GM12878 (cell line): ENCODE measurements at regions not wholly inside any gene's neighbourhood (a gene's known extent, or its start where the extent isn't known, plus 50 kb on each side); places are given as distances from the start of the nearest gene placed in this dataset.

ENCODE experiments used
- ATAC-seq: fragments of 200-7000 bp; cut with Tn5 transposase; 3 replicates; pipeline ENCODE4 v1.9.1; 2020; ENCODE audit warnings: mild to moderate bottlenecking, moderate library complexity
- BruUV-seq: library from RNA; stranded (reverse); fragments of 400-500 nt; replicated peaks from 2 replicates; lab custom pipeline; 2021; lab: Mats Ljungman, UMichigan
- CTCF ChIA-PET: fragments of 300-600 bp; sonication (Branson Sonifier 250); formaldehyde crosslinking; extraction: SDS; loops from one replicate; lab custom pipeline; 2021; ENCODE audit warnings: inconsistent platforms; lab: Yijun Ruan, JAX
- POLR2A ChIA-PET: fragments of 350-600 bp; formaldehyde crosslinking; extraction: SDS; loops from one replicate; lab custom pipeline; 2021; ENCODE audit warnings: inconsistent platforms; lab: Charles Lee
- RAD21 ChIA-PET: fragments of 300-600 bp; sonication (Branson Sonifier 250); formaldehyde crosslinking; loops from one replicate; lab custom pipeline; 2023; ENCODE audit warnings: antibody characterized with exemption; ENCODE audit not compliant: unreplicated experiment; lab: Charles Lee
- SMC1A ChIA-PET: fragments of 300-600 bp; sonication (Branson Sonifier 250); formaldehyde crosslinking; loops from one replicate; lab custom pipeline; 2023; ENCODE audit not compliant: unreplicated experiment, uncharacterized antibody; lab: Charles Lee
- DNase-seq: peaks from one replicate; pipeline ENCODE4 v3.0.0-alpha.2; 2011; ENCODE audit warnings: low read depth, low spot score
- FAIRE-seq: peaks from 3 replicates; lab custom pipeline; 2011; peaks lifted over from hg19 to GRCh38; lab: Jason Lieb, UNC
- H2AFZ ChIP-seq: 2 replicates; pipeline ENCODE4 v1.6.0; 2011; ENCODE audit warnings: low read depth, low read length, control low read depth; ENCODE audit not compliant: control insufficient read depth
- H3K27ac ChIP-seq: 2 replicates; pipeline ENCODE4 v1.5.1; 2011; ENCODE audit warnings: control low read depth; ENCODE audit not compliant: control insufficient read depth, insufficient read depth
- H3K27me3 ChIP-seq, 2 experiments: replicated peaks in 1 of 2; 2 replicates each; pipeline versions ENCODE4 v1.6.0 to v1.6.1; 2011; ENCODE audit warnings: low read length in 1 of 2; ENCODE audit not compliant: control insufficient read depth in 2 of 2, insufficient read depth in 2 of 2
- H3K36me3 ChIP-seq, 2 experiments: 2 replicates each; pipeline ENCODE4 v1.5.1; 2011; ENCODE audit warnings: low read length in 1 of 2; ENCODE audit not compliant: control insufficient read depth in 2 of 2, insufficient read depth in 2 of 2
- H3K4me1 ChIP-seq: 2 replicates; pipeline ENCODE4 v1.6.1; 2011; ENCODE audit warnings: mild to moderate bottlenecking, low read length, moderate library complexity, mixed read lengths; ENCODE audit not compliant: control insufficient read depth, insufficient read depth
- H3K4me2 ChIP-seq: 2 replicates; pipeline ENCODE4 v1.6.0; 2011; ENCODE audit warnings: control low read depth; ENCODE audit not compliant: control insufficient read depth, insufficient read depth
- H3K4me3 ChIP-seq: fragments of 200-600 bp; sonication (generic); 2 replicates; pipeline ENCODE4 v1.5.1; 2016
- H3K79me2 ChIP-seq: 2 replicates; pipeline ENCODE4 v1.6.0; 2011; ENCODE audit warnings: low read length; ENCODE audit not compliant: control insufficient read depth, insufficient read depth
- H3K9ac ChIP-seq: 2 replicates; pipeline ENCODE4 v1.8.0; 2011; ENCODE audit warnings: low read length, control low read depth, mixed read lengths; ENCODE audit not compliant: control insufficient read depth, insufficient read depth
- H3K9me3 ChIP-seq: replicated peaks from 3 replicates; pipeline ENCODE4 v1.5.1; 2011; ENCODE audit warnings: mild to moderate bottlenecking, low read length; ENCODE audit not compliant: control insufficient read depth, insufficient read depth
- H4K20me1 ChIP-seq: 2 replicates; pipeline ENCODE4 v1.6.0; 2011; ENCODE audit not compliant: control insufficient read depth, insufficient read depth
- BHLHE40 ChIP-seq, 2 experiments: fragments of 450-650 bp in 1 of 2; IDR thresholded peaks; 2 replicates each; pipeline ENCODE4 v1.6.1; 2011 to 2017; ENCODE audit warnings: low read depth in 2 of 2, borderline replicate concordance in 1 of 2, improper control_type of control experiment in 1 of 2, low read length in 1 of 2, mild to moderate bottlenecking in 1 of 2
- CHD4 ChIP-seq: fragments of 200-600 bp; sonication (generic); IDR thresholded peaks from 2 replicates; pipeline ENCODE4 v1.6.1; 2016; ENCODE audit warnings: mild to moderate bottlenecking
- E2F8 ChIP-seq: fragments of 450-650 bp; IDR thresholded peaks from 2 replicates; pipeline ENCODE4 v1.6.1; 2018; ENCODE audit warnings: mild to moderate bottlenecking, low read depth, moderate library complexity; ENCODE audit not compliant: partially characterized antibody
- EGR1 ChIP-seq, 2 experiments: IDR thresholded peaks; 1 replicate in 1 of 2; 2 replicates in 1 of 2; pipeline ENCODE4 v1.6.1; 2011 to 2012; ENCODE audit warnings: low read depth in 2 of 2, low read length in 2 of 2, borderline replicate concordance in 1 of 2, mild to moderate bottlenecking in 1 of 2, moderate library complexity in 1 of 2
- MYB ChIP-seq: fragments of 150-350 bp; IDR thresholded peaks from 2 replicates; pipeline ENCODE4 v1.6.1; 2014; ENCODE audit warnings: mild to moderate bottlenecking, low read depth, low read length, borderline replicate concordance
- NFIC ChIP-seq: IDR thresholded peaks from 2 replicates; pipeline ENCODE4 v1.6.1; 2012; ENCODE audit warnings: low read depth, mild to moderate bottlenecking, inconsistent platforms, low read length, moderate library complexity
- POLR2A ChIP-seq: IDR thresholded peaks from 2 replicates; pipeline ENCODE4 v1.6.1; 2011; ENCODE audit warnings: low read depth, mild to moderate bottlenecking, low read length
- POLR2AphosphoS5 ChIP-seq: IDR thresholded peaks from 2 replicates; pipeline ENCODE4 v1.6.1; 2011; ENCODE audit warnings: mild to moderate bottlenecking, low read length, inconsistent platforms
- SMC3 ChIP-seq: IDR thresholded peaks from 2 replicates; pipeline ENCODE4 v1.6.1; 2011; ENCODE audit warnings: low read length, improper control_type of control experiment, borderline replicate concordance
- SPI1 ChIP-seq: IDR thresholded peaks from 2 replicates; pipeline ENCODE4 v1.6.1; 2011; ENCODE audit warnings: low read depth, mild to moderate bottlenecking, low read length, moderate library complexity, borderline replicate concordance; ENCODE audit not compliant: insufficient read depth
- SREBF2 ChIP-seq: IDR thresholded peaks from 2 replicates; pipeline ENCODE4 v1.6.1; 2012; ENCODE audit warnings: mild to moderate bottlenecking, low read length
- ZBTB4 ChIP-seq: fragments of 450-650 bp; formaldehyde crosslinking; IDR thresholded peaks from 2 replicates; pipeline ENCODE4 v1.4.0; 2022; ENCODE audit warnings: mild to moderate bottlenecking, moderate library complexity
- WGBS: methylation state at CpG from one replicate; pipeline ENCODE4 v1.1.6; 2016; ENCODE audit warnings: low lambda C conversion rate; ENCODE audit not compliant: insufficient replicate concordance, insufficient coverage; ENCODE audit errors: missing lambda C conversion rate; 5-methylcytosine and 5-hydroxymethylcytosine counted together
- in situ Hi-C: fragments of 300-500 bp; cut with MboI; formaldehyde crosslinking; loops from 9 replicates; pipeline ENCODE4 v1.14.3; 2018; ENCODE audit warnings: mixed read lengths
- intact Hi-C: fragments of 100-400 bp; cut with micrococcal nuclease; formaldehyde crosslinking; loops from one replicate; pipeline ENCODE4 v1.14.2; 2022; ENCODE audit not compliant: unreplicated experiment
- TF ChIP-seq, protein P1 (sequence below): fragments of 450-650 bp; IDR thresholded peaks from 2 replicates; pipeline ENCODE4 v1.6.1; 2017; ENCODE audit warnings: mild to moderate bottlenecking, low read depth, inconsistent platforms; ENCODE audit not compliant: poor library complexity, severe bottlenecking

DNA sequence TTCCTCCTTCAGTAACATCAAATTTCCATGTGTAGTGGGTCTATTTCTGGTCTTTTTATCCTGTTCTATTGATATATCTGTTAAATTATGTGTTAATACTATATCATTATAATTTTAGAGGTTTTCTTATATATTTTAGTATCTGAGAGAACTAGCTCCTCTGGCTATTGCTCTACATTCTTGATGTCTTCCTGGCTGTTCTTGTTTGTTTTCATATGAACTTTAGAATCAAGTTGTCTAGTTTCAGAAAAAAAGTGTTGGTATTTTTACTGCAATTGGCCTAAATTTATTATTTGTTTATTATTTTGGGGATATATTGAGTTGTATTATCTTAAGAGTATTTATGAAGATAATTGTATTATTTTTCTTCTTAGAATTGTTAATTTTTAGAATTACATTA, 128.0 kb upstream of the ZNF618 start (continued):
- TF ChIP-seq POLR2AphosphoS5 = no peak
- TF ChIP-seq ZBTB4 (CRISPR knock-in tag) = no peak
- TF ChIP-seq EGR1 (IDR thresholded peaks at IDR 0.05; ENCODE audit: borderline replicate concordance in 1 of 2, low read depth in 2 of 2, low read length in 2 of 2) = no peak
- TF ChIP-seq BHLHE40 (IDR thresholded peaks at IDR 0.05; ENCODE audit: borderline replicate concordance in 1 of 2, low read depth in 2 of 2, low read length in 1 of 2) = no peak
- no peak for TF ChIP-seq SPI1
- TF ChIP-seq POLR2A = no peak
- TF ChIP-seq SMC3 = no peak

DNA sequence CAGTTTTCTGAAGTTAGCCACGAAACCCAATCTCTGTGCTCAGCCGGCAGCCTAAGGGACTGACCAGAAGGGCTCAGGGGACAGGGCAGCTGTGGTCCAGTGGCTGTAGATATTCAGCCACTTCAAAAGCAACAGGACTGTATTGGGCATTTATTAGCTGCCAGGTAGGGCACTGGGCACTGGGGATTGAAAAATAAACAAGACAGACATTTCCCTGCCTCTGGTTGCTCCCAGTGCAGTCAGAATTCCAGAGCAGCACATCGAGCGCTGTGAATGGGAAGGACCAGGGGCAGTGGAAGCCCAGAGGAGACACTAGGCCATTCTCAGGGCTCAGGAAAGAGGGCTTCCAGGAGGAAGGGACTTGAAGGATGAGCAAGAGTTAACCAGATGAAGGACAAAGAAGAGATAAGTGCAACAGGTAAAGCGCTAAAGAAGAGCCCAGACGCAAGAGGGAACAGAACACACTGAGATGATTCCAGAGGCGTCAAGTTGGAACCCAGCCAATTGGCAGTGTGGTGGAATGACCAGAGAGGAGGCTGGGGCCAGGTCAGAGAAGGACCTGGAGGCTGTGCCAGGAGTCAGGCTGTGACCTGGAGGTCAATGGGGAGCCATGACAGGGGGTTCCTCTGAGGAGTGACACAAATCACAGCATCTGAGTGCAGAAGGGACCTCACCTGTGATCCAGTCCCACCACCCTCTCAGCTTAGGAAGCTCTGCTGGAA, 122.5 kb upstream of the ZNF618 start:
- Histone ChIP-seq H3K9ac (no peak overlapping the region), H2AFZ (no peak overlapping the region), H3K79me2 (no peaks in the 10 kb centered on the region), H4K20me1 (no peaks in the 10 kb centered on the region), H3K27me3 (no peaks in the 10 kb centered on the region; a peak in 1 of 4 replicates), H3K9me3 (no peaks in the 10 kb centered on the region), H3K4me2 (no peak overlapping the region), H3K4me1 (no peaks in the 10 kb centered on the region), H3K36me3 (no peaks in the 10 kb centered on the region), H3K4me3 (no peak overlapping the region), H3K27ac (no peak overlapping the region)
- CTCF ChIA-PET = no interaction called here
- RAD21 ChIA-PET = no interaction called here
- WGBS = 52% methylated on average over 7 of the region's 7 CpGs
- intact Hi-C loops (no loop called here), in situ Hi-C loops (no loop called here)
- no peak for DNase-seq
- SMC1A ChIA-PET = no interaction called here
- no peak for ATAC-seq
- no TSS peak for BruUV-seq
- FAIRE-seq = no peak
- POLR2A ChIA-PET = no interaction called here
- TF ChIP-seq NFIC (no peak), SMC3 (no peak), MYB (no peak), CHD4 (no peak), E2F8 (no peak), SREBF2 (no peak)
- TF ChIP-seq, protein P1, sequence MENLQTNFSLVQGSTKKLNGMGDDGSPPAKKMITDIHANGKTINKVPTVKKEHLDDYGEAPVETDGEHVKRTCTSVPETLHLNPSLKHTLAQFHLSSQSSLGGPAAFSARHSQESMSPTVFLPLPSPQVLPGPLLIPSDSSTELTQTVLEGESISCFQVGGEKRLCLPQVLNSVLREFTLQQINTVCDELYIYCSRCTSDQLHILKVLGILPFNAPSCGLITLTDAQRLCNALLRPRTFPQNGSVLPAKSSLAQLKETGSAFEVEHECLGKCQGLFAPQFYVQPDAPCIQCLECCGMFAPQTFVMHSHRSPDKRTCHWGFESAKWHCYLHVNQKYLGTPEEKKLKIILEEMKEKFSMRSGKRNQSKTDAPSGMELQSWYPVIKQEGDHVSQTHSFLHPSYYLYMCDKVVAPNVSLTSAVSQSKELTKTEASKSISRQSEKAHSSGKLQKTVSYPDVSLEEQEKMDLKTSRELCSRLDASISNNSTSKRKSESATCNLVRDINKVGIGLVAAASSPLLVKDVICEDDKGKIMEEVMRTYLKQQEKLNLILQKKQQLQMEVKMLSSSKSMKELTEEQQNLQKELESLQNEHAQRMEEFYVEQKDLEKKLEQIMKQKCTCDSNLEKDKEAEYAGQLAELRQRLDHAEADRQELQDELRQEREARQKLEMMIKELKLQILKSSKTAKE = no peak
